ENCODE measurements at regions not wholly inside any gene's neighbourhood (a gene's known extent, or its start where the extent isn't known, plus 50 kb on each side); places are given as distances from the start of the nearest gene placed in this dataset.

GRCh38 chr3:20343790-20344189, 157.8 kb upstream of the SGO1 start:
- no peak overlapping the region for H3K18ac ChIP-seq (ENCODE audit: low read depth, low read length)
- CTCF ChIA-PET = no interaction called here
- dilution Hi-C loops (cut with HindIII; ENCODE audit: low sequenced_read_pairs, unreplicated experiment) = no loop called here
- no peak overlapping the region for H3K4me3 ChIP-seq (ENCODE audit: insufficient read depth, low read depth, low read length)
- no peak overlapping the region for H2BK5ac ChIP-seq (ENCODE audit: low read depth, low read length, poor library complexity, severe bottlenecking)
- no peak overlapping the region for H3K4ac ChIP-seq (ENCODE audit: low read depth, low read length)
- no peak overlapping the region for H3K14ac ChIP-seq (replicated peaks; ENCODE audit: low read depth, low read length)
- POLR2A ChIA-PET (ENCODE audit: unreplicated experiment) = no interaction called here
- intact Hi-C loops (cut with micrococcal nuclease) = loop anchor here (10.0 kb wide), 1 partner anchor 309 kb away; no protein-coding TSS in a partner anchor
- no peaks in the 10 kb centered on the region for H3K4me1 ChIP-seq (ENCODE audit: control insufficient read depth, insufficient read depth, low read length)
- H2BK120ac ChIP-seq (ENCODE audit: low read depth, low read length) = no peak overlapping the region
- TF ChIP-seq POLR2A (IDR thresholded peaks at IDR 0.05; ENCODE audit: low read depth, low read length) (no peak), CHD1 (IDR thresholded peaks at IDR 0.05; ENCODE audit: low read depth, low read length) (no peak), USF2 (IDR thresholded peaks at IDR 0.05; ENCODE audit: low read depth, low read length) (no peak), NFE2L2 (IDR thresholded peaks at IDR 0.05; ENCODE audit: low read depth, low read length) (no peak), BHLHE40 (IDR thresholded peaks at IDR 0.05; ENCODE audit: low read depth, low read length) (no peak), RFX5 (IDR thresholded peaks at IDR 0.05; ENCODE audit: low read depth, low read length) (no peak), MAFK (IDR thresholded peaks at IDR 0.05; ENCODE audit: low read depth, low read length) (no peak), MXI1 (IDR thresholded peaks at IDR 0.05; ENCODE audit: borderline replicate concordance, low read depth, low read length) (no peak), FOS (IDR thresholded peaks at IDR 0.05; ENCODE audit: low read depth, low read length) (no peak), SMC3 (IDR thresholded peaks at IDR 0.05; ENCODE audit: low read depth, low read length) (no peak), CEBPB (IDR thresholded peaks at IDR 0.05; ENCODE audit: low read depth, low read length) (no peak), RAD21 (IDR thresholded peaks at IDR 0.05; ENCODE audit: low read length) (no peak), MAZ (IDR thresholded peaks at IDR 0.05; ENCODE audit: borderline replicate concordance, low read depth, low read length) (no peak), RCOR1 (IDR thresholded peaks at IDR 0.05; ENCODE audit: insufficient replicate concordance, low read length) (no peak)
- TF ChIP-seq, protein P1, sequence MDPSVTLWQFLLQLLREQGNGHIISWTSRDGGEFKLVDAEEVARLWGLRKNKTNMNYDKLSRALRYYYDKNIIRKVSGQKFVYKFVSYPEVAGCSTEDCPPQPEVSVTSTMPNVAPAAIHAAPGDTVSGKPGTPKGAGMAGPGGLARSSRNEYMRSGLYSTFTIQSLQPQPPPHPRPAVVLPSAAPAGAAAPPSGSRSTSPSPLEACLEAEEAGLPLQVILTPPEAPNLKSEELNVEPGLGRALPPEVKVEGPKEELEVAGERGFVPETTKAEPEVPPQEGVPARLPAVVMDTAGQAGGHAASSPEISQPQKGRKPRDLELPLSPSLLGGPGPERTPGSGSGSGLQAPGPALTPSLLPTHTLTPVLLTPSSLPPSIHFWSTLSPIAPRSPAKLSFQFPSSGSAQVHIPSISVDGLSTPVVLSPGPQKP (IDR thresholded peaks at IDR 0.05; ENCODE audit: borderline replicate concordance, low read depth, low read length) = no peak
- TF ChIP-seq, protein P2, sequence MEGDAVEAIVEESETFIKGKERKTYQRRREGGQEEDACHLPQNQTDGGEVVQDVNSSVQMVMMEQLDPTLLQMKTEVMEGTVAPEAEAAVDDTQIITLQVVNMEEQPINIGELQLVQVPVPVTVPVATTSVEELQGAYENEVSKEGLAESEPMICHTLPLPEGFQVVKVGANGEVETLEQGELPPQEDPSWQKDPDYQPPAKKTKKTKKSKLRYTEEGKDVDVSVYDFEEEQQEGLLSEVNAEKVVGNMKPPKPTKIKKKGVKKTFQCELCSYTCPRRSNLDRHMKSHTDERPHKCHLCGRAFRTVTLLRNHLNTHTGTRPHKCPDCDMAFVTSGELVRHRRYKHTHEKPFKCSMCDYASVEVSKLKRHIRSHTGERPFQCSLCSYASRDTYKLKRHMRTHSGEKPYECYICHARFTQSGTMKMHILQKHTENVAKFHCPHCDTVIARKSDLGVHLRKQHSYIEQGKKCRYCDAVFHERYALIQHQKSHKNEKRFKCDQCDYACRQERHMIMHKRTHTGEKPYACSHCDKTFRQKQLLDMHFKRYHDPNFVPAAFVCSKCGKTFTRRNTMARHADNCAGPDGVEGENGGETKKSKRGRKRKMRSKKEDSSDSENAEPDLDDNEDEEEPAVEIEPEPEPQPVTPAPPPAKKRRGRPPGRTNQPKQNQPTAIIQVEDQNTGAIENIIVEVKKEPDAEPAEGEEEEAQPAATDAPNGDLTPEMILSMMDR (conservative IDR thresholded peaks at IDR 0.05; ENCODE audit: low read depth, low read length) = no peak
- no peaks in the 10 kb centered on the region for H3K79me1 ChIP-seq (ENCODE audit: low read depth in 1 of 2, low read length in 2 of 2)
- H2BK15ac ChIP-seq (ENCODE audit: low read depth, low read length) = no peak overlapping the region
- H4K20me1 ChIP-seq (ENCODE audit: insufficient read depth, low read length) = no peaks in the 10 kb centered on the region
- in situ Hi-C loops (cut with MboI; ENCODE audit: low sequenced_read_pairs) = loop anchor here (25.0 kb wide), 3 partner anchors 1144 to 1769 kb away; no protein-coding TSS in a partner anchor
- H2BK20ac ChIP-seq (ENCODE audit: low read depth, low read length) = no peak overlapping the region
- ATAC-seq (ENCODE audit: low read depth) (no peak), DNase-seq (no peak)
- WGBS, 2 experiments (ENCODE audit: extremely low coverage in 2 of 2, insufficient read length in 1 of 2) = no CpG with 5 or more reads among the region's 3 CpGs
- no peaks in the 10 kb centered on the region for H3K27me3 ChIP-seq (ENCODE audit: control insufficient read depth, insufficient read depth, low read length)
- no peaks in the 10 kb centered on the region for H3K36me3 ChIP-seq (ENCODE audit: control insufficient read depth, insufficient read depth, low read length)
- H4K5ac ChIP-seq (ENCODE audit: low read depth, low read length) = no peak overlapping the region
- H2AFZ ChIP-seq (replicated peaks; ENCODE audit: low read length, poor library complexity) = no peak overlapping the region
- H3K23ac ChIP-seq (ENCODE audit: low read depth, low read length) = no peak overlapping the region
- no peak overlapping the region for H4K8ac ChIP-seq (ENCODE audit: low read depth in 2 of 2, low read length in 2 of 2)
- no peaks in the 10 kb centered on the region for H3K9me1 ChIP-seq (ENCODE audit: insufficient read depth, low read length)
- no peak overlapping the region for H3K56ac ChIP-seq (ENCODE audit: extremely low read depth, insufficient read depth, low read length)
- no peak overlapping the region for H2AK9ac ChIP-seq (replicated peaks; ENCODE audit: low read depth, low read length, poor library complexity)
- no peak overlapping the region for H3K9ac ChIP-seq (ENCODE audit: low read depth, low read length)
- H2AK5ac ChIP-seq (ENCODE audit: low read depth, low read length) = no peak overlapping the region
- H3K4me2 ChIP-seq (ENCODE audit: low read depth, low read length) = no peak overlapping the region
- BruUV-seq (replicated peaks) = no TSS peak
- H3K27ac ChIP-seq (ENCODE audit: insufficient read depth, low read length) = no peak overlapping the region
- no peak overlapping the region for H4K91ac ChIP-seq (ENCODE audit: insufficient read depth, low read depth, low read length)
- H3K9me3 ChIP-seq (ENCODE audit: control insufficient read depth, insufficient read depth, low read length) = peaks cover 2% of the 10 kb centered on the region; the same call in 1 of the 2 replicates
